NCI-H2196 (cell line): ENCODE measurements at regions not wholly inside any gene's neighbourhood (a gene's known extent, or its start where the extent isn't known, plus 50 kb on each side); places are given as distances from the start of the nearest gene placed in this dataset.

ENCODE experiments used
- DNase-seq: peaks from one replicate; lab custom pipeline; 2025; ENCODE audit not compliant: unreplicated experiment; lab: John Stamatoyannopoulos, UW

DNA sequence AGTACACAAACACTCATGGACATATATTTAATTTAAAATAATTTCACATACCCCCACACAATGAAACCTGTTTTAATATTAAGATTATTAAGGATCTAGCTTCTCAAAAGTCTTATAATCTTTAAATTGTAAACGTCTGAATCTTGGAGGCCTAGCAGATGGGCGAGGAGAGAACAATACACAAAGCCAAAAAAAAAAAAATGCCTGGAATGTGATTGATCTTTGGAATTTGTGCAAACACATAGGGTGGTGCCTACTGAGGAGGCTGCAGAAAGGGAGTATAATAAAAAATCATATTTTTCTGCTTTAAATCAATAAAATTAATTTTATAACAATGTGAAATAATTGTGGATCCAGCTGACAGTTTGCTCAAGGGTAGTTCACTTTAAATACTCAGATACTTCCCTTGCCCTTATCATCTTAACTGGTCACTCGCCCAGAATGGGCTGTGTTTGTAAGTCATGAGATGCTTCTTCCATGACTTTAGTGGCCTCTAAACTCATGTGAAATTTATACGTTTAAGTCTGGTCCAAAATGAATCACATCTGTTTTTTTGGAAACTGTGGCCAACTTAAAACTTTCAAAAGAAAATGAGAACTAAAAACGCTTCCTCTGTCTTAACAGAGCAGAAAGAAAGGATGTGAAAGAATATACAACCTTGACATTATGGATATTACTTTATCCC lies 802.8 kb upstream of the CXADR start:
- no peak for DNase-seq

DNA sequence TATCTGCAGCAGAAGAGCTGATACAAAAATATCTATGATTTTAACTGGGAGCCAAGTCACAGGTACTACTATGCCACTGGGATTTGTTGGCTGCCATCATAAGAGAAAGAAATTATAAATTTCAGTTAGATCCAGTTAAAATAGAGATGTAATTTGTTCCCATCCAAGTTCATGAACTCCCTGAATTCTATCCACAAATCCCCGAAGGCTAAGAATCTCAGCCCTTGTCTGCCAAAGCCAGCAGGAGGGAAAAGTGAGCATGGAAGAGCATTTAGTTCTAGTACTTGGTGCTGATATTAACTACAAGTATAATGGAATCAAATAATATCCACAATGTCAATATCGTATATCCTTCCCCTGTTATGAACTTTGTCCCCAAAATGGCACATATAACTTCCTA lies 801.1 kb upstream of the CXADR start:
- DNase-seq: no peak

DNA sequence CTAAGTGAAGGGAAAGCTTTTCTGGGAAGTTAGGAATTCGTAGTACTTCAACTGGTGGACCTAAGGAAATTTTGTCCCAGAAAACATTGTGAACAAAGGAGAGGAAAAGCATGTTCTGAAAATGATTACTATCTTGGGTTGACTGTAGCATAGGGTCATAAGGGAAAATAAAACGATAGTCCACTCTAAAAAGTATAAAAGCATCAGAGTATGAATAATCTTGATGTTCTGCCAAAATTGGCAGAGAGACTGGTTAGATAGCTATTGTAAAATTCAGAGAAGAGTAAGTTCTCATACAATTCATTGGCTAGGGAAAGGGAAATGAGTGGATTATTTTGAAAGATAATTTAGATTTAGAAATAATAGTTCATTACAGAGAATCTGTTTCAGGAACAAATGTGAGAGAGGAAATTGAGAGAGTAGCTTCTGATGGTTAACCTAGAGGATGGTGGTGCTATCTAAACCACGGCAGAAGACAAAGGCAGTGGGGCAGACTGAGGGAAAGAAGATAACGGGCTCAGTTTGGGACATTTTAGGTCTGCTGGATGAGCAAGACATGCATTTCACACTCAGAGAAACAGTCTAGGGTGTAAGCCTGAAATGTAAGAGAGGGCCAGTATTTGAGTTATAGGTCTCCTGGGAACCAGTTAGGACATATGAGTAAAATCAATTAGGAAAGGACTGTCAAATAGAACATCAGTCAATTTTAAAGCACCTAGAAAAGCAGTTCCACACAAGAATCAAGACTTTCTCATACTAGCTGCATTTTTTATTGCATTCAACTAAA lies 799.3 kb upstream of the CXADR start:
- no peak for DNase-seq

DNA sequence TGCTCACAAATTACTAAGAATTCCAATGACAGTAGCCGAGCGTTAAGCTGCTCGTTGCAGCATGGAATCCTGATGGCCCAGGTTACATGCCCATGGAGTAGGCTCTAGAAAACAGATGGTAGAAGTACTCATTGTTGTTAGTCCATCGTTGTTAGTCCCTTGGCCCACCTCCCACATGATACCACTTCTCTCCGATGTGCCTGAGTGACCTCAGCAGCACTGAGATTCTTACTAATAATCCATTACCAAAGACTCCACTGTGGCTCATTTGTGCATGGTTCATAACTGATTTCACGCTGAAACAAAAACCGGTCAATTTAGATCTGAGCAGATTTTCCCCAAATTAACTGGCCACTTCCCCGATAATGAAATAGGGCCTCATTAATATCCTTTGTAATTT lies 772.3 kb upstream of the CXADR start:
- no peak for DNase-seq

DNA sequence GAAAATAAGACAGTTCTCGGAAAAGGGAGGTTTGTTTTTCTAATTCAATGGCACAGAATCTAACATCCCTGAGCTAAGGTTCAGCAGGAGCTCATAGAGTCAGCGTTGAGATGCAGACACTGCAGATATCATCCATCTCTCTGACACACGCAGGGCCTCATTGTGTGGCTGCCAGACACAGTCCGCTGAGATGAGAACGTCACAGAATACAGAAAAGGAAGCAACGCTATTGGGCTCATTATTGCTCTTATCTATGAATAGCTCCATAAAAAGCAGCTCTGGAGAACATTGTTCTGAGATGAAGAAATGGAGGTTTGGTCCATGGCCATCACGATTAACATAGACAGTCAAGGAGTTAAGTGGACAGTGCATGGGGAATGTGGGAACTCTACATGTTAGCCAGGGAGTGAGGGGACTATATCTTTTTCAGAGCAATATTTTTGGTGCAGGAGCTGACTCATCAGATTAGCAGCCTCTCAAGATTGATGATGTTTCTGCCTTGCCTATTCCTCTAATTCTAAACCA lies 771.6 kb upstream of the CXADR start:
- DNase-seq: no peak

DNA sequence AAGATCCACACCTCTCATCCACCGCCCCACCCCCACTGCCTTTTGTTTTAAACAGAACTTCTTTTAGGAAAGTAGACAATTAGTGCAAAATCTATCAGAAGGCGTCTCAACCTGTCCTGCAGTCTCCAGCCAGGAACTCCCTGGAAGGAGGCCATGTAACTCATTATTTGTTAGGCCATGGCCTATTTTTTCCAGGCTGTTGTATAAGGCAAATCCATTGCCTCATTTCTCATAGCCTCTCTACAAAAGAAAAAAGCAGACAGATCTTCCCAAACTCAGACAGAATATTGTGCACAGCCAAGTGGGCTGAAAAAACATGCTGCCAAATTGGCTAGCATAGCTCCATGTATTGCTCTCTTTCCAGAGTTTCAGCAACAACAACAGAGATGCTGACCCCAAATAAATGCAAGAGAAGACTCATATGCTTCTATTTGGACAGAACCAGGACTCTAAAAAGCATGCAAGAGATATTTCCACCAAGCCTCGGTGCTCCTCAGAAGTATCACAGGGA lies 770.7 kb upstream of the CXADR start:
- DNase-seq: no peak

DNA sequence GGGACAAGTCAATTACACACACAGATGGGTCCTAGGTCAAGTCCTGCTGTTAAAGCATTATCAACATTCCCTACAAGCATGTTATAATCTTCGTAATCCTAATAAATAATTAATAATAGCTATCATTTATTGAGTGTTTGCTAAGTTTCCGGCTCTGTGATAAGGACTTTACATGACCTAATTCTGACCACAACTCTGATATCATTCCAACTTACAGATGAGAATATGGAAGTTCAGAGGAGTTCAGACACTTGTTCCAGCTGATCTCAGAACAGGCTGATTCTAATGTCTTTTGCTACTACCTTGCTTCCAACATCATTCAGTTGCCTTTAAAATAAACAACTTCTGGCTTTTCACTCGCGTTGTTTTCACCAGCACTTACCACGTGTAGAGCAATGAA lies 770.1 kb upstream of the CXADR start:
- DNase-seq: no peak

DNA sequence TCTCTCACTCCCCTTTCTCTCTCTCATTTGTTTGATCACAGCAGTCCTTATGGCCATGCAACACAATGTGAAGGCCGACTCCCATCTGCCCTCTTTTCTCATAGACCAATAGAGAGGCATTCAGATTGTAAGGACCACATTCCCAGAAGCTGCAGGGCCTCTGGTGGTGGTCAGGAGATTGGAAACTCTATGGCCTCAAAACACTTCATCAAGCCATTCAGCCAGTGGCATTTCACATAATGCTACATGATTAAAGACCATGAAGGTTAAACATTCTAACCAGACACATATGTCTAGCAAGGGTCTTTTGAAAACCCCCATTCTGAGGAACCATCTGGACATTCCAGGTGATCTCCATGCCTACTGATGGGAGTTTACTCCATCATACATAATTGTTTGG lies 769.5 kb upstream of the CXADR start:
- no peak for DNase-seq

DNA sequence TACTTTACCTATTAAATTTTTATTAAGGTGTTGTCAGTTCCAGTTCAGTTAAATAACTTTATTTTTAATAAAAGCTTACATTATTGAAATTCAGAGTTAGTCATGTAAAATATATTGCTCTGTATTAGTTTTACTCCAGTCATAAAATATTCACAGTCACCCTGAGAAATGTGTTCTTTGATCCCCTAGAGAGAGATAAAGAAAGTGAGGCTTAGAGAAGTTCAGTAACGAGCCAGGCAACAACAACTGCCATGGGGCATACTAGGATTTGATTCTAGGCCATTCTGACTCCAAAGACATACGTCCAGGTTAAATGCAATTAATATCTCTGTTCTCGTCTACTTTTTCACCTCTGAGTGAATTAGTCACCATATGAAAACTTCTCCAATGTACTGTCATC lies 761.9 kb upstream of the CXADR start:
- no peak for DNase-seq

DNA sequence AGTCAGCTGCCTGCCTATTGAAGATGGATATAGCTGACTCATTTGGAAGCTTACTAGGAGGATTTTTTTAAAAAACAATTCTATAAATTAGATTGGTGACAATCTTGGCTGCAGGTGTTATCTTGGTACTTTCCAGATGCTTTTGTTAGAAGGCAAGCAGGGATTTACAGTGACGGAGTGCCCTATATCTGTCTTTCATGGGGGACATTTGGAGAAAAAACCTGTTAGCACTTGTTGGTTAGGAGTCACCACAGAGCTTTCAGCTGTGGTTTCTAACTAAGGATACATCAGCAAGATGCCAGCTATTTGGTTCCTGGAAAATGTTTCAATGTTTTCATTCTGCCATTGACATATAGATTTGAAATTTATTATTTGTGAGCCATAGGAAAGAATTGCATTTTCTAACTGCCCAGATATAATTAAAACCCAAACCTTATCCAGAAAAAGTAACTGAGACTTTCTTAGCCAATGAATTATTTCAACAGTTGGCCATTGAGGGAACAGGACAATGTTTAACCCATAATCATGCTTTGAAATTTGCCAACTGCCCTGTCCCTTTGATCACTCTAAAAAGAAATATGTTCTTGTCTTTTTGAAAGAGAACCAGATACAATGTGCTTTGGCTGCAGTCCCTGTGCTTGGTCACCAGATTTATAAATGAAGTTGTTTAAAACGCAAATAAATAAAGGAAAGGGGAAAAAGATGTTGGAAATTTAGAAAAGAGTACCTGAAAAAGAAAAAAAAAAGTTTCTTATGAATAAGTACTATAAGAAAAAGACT lies 761.0 kb upstream of the CXADR start:
- no peak for DNase-seq

DNA sequence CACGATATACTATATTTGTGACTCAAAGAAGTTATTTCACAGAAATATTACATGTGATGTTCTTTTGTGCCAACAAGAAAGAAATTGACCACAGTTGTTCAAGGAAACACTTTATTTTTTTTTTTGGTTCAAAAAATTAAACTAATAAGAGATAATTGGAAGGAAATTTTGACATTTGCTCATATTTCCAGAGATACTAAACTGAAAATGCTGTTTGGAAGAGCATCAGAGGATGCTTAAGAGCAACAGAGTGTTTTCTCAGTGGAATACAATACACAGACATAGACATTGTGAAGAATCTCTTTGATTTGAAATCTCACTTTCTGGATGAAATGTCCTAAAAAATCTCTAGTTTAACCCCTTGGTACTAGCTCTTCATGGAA lies 760.4 kb upstream of the CXADR start:
- no peak for DNase-seq

DNA sequence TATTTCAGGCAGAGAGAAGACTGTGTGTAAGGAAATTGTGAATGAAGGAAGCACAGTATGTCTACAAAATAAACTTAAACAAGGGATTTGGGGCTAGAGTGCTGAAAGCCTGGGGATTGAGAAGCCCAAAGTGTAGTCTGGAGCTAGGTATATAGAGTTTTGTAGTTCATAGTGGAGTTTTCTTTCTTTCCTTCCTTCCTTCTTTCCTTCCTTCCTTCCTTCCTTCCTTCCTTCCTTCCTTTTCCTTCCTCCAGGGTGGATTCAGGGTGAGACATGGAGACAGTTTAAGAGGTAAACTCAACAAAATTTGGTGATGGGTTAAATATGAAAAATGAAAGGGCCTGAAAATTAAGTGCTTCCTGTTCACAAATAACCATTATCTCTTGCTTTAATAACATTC lies 757.8 kb upstream of the CXADR start:
- no peak for DNase-seq

DNA sequence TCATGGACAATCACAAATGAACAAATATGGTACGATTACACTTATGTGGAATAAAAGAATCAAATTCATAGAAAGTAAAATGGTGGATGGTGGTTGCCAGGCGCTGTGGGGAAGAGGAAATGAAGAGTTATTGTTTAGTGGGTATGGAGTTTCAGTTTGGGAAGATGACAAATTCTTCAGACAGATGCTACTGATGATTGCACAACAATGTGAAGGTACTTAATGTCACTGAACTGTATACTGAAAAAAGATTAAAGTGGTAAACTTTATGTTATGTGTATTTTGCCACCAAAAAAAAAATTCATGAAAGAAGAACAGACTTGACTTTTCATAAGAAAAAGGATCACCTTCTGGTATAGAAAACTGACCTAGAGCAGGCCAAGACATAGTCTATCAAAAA lies 745.6 kb upstream of the CXADR start:
- no peak for DNase-seq

DNA sequence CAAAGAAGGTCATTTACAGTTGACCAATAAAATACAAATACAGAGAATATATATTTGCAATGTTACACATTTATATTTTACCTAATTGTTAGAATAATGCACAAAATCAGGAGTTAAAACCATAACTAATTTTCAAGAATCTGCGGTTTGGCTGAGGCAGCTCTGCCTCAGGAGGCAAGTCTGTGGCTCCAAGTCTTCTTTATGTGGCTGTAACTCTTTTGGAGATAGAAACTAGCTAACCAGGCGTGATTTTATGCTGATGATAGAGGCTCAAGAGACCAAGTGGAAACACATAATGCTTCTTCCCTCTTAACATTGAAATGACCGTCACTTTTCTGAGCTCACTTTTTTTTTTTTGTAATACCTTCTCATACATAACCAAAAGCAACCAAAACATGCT lies 744.7 kb upstream of the CXADR start:
- no peak for DNase-seq

DNA sequence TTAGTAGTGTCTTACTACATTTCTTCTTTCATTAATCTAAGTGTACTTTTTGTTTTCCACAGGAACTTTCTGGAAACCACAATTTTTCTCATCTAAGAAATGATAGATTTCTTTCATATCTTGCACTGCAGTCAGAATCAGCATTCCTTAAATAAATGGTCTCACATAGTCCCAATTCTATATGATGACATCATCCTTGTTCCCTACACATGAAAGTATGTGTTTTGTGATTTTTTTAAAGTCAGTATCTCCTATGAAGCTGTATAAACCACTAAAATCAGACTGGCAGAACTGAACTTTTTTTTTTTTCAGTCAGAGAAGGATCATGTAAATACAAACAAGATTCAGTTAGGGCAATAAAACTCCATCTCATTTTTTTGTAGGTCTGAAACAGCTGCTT lies 742.6 kb upstream of the CXADR start:
- DNase-seq: no peak

DNA sequence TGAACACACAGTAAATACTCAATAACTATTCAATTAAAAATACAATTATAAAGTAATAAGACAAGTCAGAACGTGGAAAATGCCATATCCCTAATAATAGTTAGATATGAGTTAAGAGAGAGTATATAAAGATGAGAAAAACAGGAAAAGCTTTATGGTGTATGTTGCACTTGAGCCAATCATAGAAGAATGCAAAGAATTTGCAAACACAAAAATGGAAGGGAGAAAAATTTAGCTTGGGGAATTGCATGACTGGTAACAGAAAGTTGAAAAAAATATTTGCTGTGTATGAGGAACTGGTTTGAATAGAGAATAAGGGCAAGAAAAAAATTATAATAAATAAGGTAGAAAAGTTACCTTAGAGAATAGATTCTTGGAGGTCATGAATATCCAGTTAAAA lies 739.6 kb upstream of the CXADR start:
- DNase-seq: no peak

DNA sequence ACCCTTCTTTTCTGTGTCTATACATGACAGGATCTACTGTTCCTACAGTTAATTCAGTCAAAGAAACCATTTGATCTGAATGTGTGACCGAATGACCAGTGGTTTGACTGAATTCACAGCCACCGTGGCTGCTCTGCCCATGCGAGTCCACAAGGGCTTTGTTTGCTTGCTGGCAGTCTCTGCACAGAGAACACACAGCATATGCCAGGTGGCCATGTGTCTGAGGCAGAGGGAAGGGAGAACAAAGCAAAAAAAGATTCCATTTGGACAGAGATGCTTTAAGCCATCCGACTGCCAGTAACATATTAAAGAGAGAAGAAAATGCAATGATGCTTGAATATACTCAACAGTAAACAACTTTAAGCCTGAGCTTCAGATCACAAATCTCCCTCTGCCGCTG lies 737.8 kb upstream of the CXADR start:
- no peak for DNase-seq

DNA sequence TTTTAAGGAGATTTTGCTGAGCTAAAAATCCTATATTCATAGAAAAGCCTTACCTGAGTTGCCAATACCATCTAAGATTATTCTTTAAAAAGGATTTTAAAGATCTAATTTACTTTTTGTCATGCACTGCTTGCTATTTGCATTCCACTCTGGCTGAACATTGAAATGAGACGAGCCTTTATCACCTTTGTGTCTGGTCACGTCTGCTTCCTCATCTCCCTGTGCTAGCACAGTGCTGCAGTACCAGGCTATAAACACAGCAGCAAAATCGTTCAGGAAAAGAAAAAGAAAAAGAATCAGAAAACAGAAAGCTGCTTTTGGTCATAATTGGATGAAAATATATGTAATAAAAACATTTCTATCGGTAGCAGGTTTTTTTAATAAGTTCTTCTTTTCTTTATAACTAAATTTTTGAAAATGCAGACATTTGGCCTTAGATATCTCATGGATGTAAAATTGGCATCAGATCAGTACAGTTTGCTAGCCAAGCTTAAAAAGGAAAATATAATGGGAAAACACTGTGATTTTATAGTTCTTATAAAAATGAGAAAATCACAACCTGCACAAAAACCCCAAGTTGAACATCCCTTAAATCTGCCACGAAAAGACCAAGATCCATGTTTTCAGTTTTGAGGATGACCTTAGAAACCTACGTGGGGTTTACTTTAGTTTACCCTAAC lies 735.7 kb upstream of the CXADR start:
- no peak for DNase-seq

DNA sequence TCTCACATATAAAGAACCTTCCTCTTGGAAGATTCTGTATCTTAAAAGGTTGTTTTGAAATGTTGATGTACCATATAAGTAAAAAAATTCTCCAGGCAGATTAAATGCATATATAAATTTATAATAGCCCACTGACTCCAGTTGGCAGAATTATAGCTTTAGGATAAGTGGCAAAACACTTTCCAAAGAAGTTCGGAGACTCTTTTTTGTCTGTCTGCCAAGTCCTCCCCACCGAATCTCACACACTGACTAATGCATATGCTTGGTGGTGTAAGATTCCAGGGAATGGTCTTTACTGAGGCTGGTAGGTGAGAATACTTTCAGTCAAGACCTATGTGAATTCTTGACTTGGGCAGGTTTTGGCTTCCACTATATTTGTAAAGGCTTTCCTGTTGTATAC lies 724.3 kb upstream of the CXADR start:
- DNase-seq: no peak

DNA sequence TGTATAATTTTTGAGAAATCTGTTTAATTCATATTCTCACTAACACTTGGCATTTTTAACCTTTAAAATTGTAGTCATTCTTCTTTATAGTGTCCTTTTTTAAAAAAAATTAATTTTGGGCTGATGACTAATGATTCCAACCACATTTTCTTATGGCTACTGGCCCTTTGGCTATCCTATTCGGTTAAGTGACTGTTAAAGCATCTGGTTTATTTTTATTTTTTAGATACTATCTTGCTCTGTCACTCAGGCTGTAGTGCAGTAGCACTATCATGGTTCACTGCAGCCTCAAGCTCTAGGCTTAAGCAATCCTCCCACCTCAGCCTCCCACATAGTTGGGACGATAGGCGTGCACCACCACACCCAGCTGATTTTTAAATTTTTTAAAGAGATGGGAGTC lies 723.2 kb upstream of the CXADR start:
- DNase-seq: no peak

DNA sequence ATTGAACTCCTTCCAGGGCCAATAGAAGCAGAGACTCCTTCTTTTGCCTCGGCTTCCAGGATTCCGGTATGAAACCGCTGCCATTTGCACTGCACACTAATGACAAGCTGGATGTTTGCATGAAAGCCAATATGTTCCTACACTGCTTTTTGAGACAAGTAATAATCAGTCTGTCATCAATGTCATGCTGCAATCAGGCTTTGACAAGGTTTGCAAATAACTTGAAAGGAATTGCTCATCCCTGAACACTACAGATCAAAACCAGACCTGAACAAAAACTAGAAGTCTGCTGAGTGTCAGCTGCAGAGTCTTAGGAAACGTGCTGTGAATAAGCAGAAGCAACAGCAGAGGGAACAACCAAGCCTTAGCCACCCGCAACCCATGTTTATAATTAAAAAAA lies 720.7 kb upstream of the CXADR start:
- DNase-seq: no peak
